Pancreas (tissue), 10 donors: ENCODE measurements at regions not wholly inside any gene's neighbourhood (a gene's known extent, or its start where the extent isn't known, plus 50 kb on each side); places are given as distances from the start of the nearest gene placed in this dataset.

Experiments
- ATAC-seq, 4 donors: fragments of 200-7000 bp; cut with Tn5 transposase; one replicate each; pipeline versions ENCODE4 v1.8.0 to v1.9.1; 2020; ENCODE audit warnings: mild to moderate bottlenecking in 4 of 4, moderate library complexity in 4 of 4
- DNase-seq, 6 donors: peaks; one replicate each; pipeline ENCODE4 v3.0.0-alpha.2; 2020
- FAIRE-seq: peaks from 2 replicates; lab custom pipeline; 2012; peaks lifted over from hg19 to GRCh38; lab: Jason Lieb, UNC
- H3K27ac ChIP-seq, 4 donors: fragments of 200-600 bp; sonication (generic); 1 replicate in 3 of 4; 2 replicates in 1 of 4; pipeline versions ENCODE4 v1.5.0 to v1.8.0; 2020
- H3K27me3 ChIP-seq, 4 donors: fragments of 200-600 bp; one replicate each; pipeline ENCODE4 v1.8.0; 2021
- H3K36me3 ChIP-seq, 3 donors: fragments of 200-600 bp; sonication (generic) in 1 of 3; one replicate each; pipeline versions ENCODE4 v1.5.0 to v1.8.0; 2020 to 2021
- H3K4me1 ChIP-seq, 3 donors: fragments of 200-600 bp; one replicate each; pipeline ENCODE4 v1.8.0; 2021
- H3K4me3 ChIP-seq, 4 donors: fragments of 200-600 bp; sonication (generic) in 2 of 4; one replicate each; pipeline versions ENCODE4 v1.5.0 to v1.8.0; 2020 to 2021
- H3K9me3 ChIP-seq, 4 donors: fragments of 200-600 bp; one replicate each; pipeline ENCODE4 v1.8.0; 2021
- WGBS, 2 donors: extraction: QIAGEN DNeasy Blood & Tissue Kit; methylation state at CpG; one replicate each; pipeline ENCODE4 v1.1.7; 2013; 5-methylcytosine and 5-hydroxymethylcytosine counted together
- intact Hi-C, 3 donors: fragments of 100-400 bp; cut with DNase I; formaldehyde crosslinking; loops; one replicate each; pipeline versions ENCODE4 v1.11.1 to v1.14.2; 2022
- TF ChIP-seq, protein P1 (sequence below), 4 donors: fragments of 200-600 bp; sonication (generic) in 3 of 4; IDR thresholded peaks; one replicate each; pipeline versions ENCODE4 v1.5.0 to v1.8.0; 2021; ENCODE audit warnings: antibody characterized with exemption in 4 of 4
- donor health status: healthy with polysubstance abuse.
- donor health status: DM: no; HTN: no; CAD: no; lungs with moderate emphysema.
- donor health status: DM: no; HTN: no; CAD: no.
- donor health status: control.
- donor health status: control.
- donor health status: Bipolar disorder and iron deficiency.
- donor health status: DM: yes; HTN: yes; CAD: no.
- donor health status: DM: no; HTN: no; CAD: no.
- donor health status: DM: no; HTN: no; CAD: no.
- donor health status: DM: yes; HTN: yes; CAD: no.

DNA sequence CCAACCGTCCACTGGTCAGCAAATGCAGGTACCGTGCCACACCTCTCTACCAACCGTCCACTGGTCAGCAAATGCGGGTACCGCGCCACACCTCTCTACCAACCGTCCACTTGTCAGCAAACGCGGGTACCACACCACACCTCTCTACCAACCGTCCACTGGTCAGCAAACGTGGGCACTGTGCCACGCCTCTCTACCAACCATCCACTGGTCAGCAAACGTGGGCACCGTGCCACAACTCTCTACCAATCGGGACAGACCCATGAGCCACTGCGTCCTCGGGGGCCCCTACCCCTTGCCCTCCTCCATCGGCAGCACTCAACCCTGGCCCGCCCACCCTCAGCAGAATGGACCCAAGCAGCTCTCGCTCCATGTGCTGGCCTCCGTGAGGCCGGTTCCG, 226.4 kb upstream of the SALL3 start:
- intact Hi-C loops: no loop called here
- no peak overlapping the region for H3K27ac ChIP-seq
- ATAC-seq (no peak), FAIRE-seq (no peak), DNase-seq (peak in 3 of 6 donors; percentile 7 to 59 (median 49))
- H3K4me3 ChIP-seq: no peak overlapping the region
- TF ChIP-seq, protein P1, sequence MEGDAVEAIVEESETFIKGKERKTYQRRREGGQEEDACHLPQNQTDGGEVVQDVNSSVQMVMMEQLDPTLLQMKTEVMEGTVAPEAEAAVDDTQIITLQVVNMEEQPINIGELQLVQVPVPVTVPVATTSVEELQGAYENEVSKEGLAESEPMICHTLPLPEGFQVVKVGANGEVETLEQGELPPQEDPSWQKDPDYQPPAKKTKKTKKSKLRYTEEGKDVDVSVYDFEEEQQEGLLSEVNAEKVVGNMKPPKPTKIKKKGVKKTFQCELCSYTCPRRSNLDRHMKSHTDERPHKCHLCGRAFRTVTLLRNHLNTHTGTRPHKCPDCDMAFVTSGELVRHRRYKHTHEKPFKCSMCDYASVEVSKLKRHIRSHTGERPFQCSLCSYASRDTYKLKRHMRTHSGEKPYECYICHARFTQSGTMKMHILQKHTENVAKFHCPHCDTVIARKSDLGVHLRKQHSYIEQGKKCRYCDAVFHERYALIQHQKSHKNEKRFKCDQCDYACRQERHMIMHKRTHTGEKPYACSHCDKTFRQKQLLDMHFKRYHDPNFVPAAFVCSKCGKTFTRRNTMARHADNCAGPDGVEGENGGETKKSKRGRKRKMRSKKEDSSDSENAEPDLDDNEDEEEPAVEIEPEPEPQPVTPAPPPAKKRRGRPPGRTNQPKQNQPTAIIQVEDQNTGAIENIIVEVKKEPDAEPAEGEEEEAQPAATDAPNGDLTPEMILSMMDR (IDR thresholded peaks at IDR 0.05): no peak
- no peaks in the 10 kb centered on the region for H3K36me3 ChIP-seq
- H3K9me3 ChIP-seq: no peaks in the 10 kb centered on the region
- no peaks in the 10 kb centered on the region for H3K27me3 ChIP-seq
- H3K4me1 ChIP-seq: no peaks in the 10 kb centered on the region
- 85 to 91% methylated on average over 23 of the region's 23 CpGs for WGBS, 2 donors

GRCh38 chr18:78754311-78755043, 225.1 kb upstream of the SALL3 start:
- intact Hi-C loops: no loop called here
- Histone ChIP-seq H3K4me3 (no peak overlapping the region), H3K27me3 (no peaks in the 10 kb centered on the region), H3K27ac (no peak overlapping the region), H3K9me3 (no peaks in the 10 kb centered on the region), H3K36me3 (no peaks in the 10 kb centered on the region), H3K4me1 (no peaks in the 10 kb centered on the region)
- ATAC-seq (no peak), DNase-seq (peak in 2 of 6 donors; percentile 5 to 29), FAIRE-seq (no peak)
- 71 to 79% methylated on average over 18 to 23 of the region's 23 CpGs for WGBS, 2 donors
- TF ChIP-seq, protein P1 (IDR thresholded peaks at IDR 0.05): no peak

- Histone ChIP-seq H3K27ac (no peak overlapping the region), H3K27me3 (no peaks in the 10 kb centered on the region), H3K4me3 (no peak overlapping the region), H3K36me3 (no peaks in the 10 kb centered on the region), H3K4me1 (no peaks in the 10 kb centered on the region), H3K9me3 (no peaks in the 10 kb centered on the region)
- intact Hi-C loops: no loop called here
- FAIRE-seq (no peak), DNase-seq (no peak), ATAC-seq (no peak)
- TF ChIP-seq, protein P1 (IDR thresholded peaks at IDR 0.05): no peak
- WGBS, 2 donors: 49 to 72% methylated on average over 10 of the region's 10 CpGs
These were observed 222.6 kb upstream of the SALL3 start for GRCh38 chr18:78757014-78757413.

DNA sequence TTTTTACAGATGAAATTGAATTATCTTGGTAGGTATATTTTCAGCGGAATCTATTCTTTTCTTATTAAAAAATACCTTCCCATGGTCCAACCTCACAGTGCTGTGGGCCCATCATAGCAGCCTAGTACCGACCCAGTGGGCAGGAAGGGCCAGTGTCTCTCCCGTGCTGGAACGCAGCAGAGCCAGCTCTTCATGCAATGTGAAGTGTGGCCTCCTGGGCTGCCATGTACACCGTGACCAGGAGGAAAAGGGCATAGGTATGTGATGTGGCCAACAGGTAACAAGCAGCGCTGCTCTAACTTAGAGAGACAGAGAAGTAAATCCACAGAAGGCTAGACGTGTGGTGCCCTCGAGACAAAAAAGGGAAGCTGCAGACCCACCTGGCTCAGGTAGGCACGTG, 221.1 kb upstream of the SALL3 start:
- 59 to 70% methylated on average over 9 of the region's 9 CpGs for WGBS, 2 donors
- intact Hi-C loops: no loop called here
- no peak for FAIRE-seq

More for the DNA sequence above, 221.1 kb upstream of the SALL3 start:
- Histone ChIP-seq H3K9me3 (no peaks in the 10 kb centered on the region), H3K27ac (no peak overlapping the region), H3K27me3 (no peaks in the 10 kb centered on the region), H3K4me1 (no peaks in the 10 kb centered on the region), H3K36me3 (no peaks in the 10 kb centered on the region), H3K4me3 (no peak overlapping the region)
- ATAC-seq (no peak), DNase-seq (peak in 1 of 6 donors; percentile 1)
- TF ChIP-seq, protein P1 (IDR thresholded peaks at IDR 0.05): no peak
